T-helper 17 cell (primary cell): ENCODE measurements at regions not wholly inside any gene's neighbourhood (a gene's known extent, or its start where the extent isn't known, plus 50 kb on each side); places are given as distances from the start of the nearest gene placed in this dataset.
"Not testable (repeated sequence)": the region's sequence is repeated elsewhere in the genome, so short reads cannot be mapped to it uniquely, and the experiment has no call there.

Experiments used
- ATAC-seq: fragments of 150-1000 bp; cut with Tn5 transposase; 2 replicates; pipeline ENCODE4 v1.10.0; 2021; ENCODE audit warnings: mild to moderate bottlenecking, moderate library complexity
- DNase-seq, 3 donors: peaks; one replicate each; pipeline versions ENCODE4 v3.0.0 to v3.0.0-alpha.2; 2020 to 2021
- H3K9me3 ChIP-seq: one replicate; pipeline ENCODE4 v1.7.0; 2013; ENCODE audit warnings: low read length, mild to moderate bottlenecking; ENCODE audit not compliant: control insufficient read depth, poor library complexity, severe bottlenecking
- H3K27ac Mint-ChIP-seq: one replicate; pipeline ENCODE4 v1.8.0; 2022; ENCODE audit warnings: mild to moderate bottlenecking, moderate library complexity, mixed read lengths
- H3K27me3 Mint-ChIP-seq: one replicate; pipeline ENCODE4 v1.8.0; 2022; ENCODE audit warnings: mixed read lengths
- H3K36me3 Mint-ChIP-seq: one replicate; pipeline ENCODE4 v1.8.0; 2022; ENCODE audit warnings: low read depth, mixed read lengths
- H3K4me1 Mint-ChIP-seq: one replicate; pipeline ENCODE4 v1.8.0; 2022; ENCODE audit warnings: mild to moderate bottlenecking, mixed read lengths
- H3K4me3 Mint-ChIP-seq: one replicate; pipeline ENCODE4 v1.8.0; 2022; ENCODE audit warnings: mild to moderate bottlenecking, moderate library complexity, mixed read lengths

GRCh38 chr5:143539742-143540141 is 136.3 kb upstream of the NR3C1 start:
- ATAC-seq: no peak
- Mint-ChIP-seq H3K36me3 (no peaks in the 10 kb centered on the region), H3K4me3 (no peak overlapping the region), H3K4me1 (peaks cover 6% of the 10 kb centered on the region), H3K27me3 (no peaks in the 10 kb centered on the region), H3K27ac (no peak overlapping the region)
- no peak for DNase-seq
- H3K9me3 ChIP-seq: no peaks in the 10 kb centered on the region

- no peaks in the 10 kb centered on the region for H3K9me3 ChIP-seq
- DNase-seq: no peak
- no peaks in the 10 kb centered on the region for H3K36me3 Mint-ChIP-seq
- no peak for ATAC-seq
- H3K27me3 Mint-ChIP-seq: peaks cover 4% of the 10 kb centered on the region
- no peak overlapping the region for H3K27ac Mint-ChIP-seq
- no peak overlapping the region for H3K4me3 Mint-ChIP-seq
- peaks cover under 1% of the 10 kb centered on the region for H3K4me1 Mint-ChIP-seq
These were observed 133.6 kb upstream of the NR3C1 start for GRCh38 chr5:143537056-143537455.

GRCh38 chr5:143536364-143536763 is 132.9 kb upstream of the NR3C1 start:
- ATAC-seq (no peak), DNase-seq (no peak)
- Mint-ChIP-seq H3K4me3 (no peak overlapping the region), H3K27ac (no peak overlapping the region), H3K4me1 (no peaks in the 10 kb centered on the region), H3K36me3 (no peaks in the 10 kb centered on the region), H3K27me3 (peaks cover 4% of the 10 kb centered on the region)
- H3K9me3 ChIP-seq: no peaks in the 10 kb centered on the region

- Mint-ChIP-seq H3K4me3 (no peak overlapping the region), H3K4me1 (no peaks in the 10 kb centered on the region), H3K36me3 (no peaks in the 10 kb centered on the region), H3K27ac (no peak overlapping the region), H3K27me3 (peaks cover 4% of the 10 kb centered on the region)
- DNase-seq: no peak
- ATAC-seq: no peak
- H3K9me3 ChIP-seq: no peaks in the 10 kb centered on the region
These were observed 131.3 kb upstream of the NR3C1 start for GRCh38 chr5:143534761-143535154.

GRCh38 chr5:143533978-143534760 is 130.7 kb upstream of the NR3C1 start:
- H3K36me3 Mint-ChIP-seq: no peaks in the 10 kb centered on the region
- peaks cover 4% of the 10 kb centered on the region for H3K27me3 Mint-ChIP-seq
- no peak for DNase-seq
- no peaks in the 10 kb centered on the region for H3K4me1 Mint-ChIP-seq
- H3K27ac Mint-ChIP-seq: no peak overlapping the region
- H3K9me3 ChIP-seq: no peaks in the 10 kb centered on the region
- no peak for ATAC-seq
- no peak overlapping the region for H3K4me3 Mint-ChIP-seq

GRCh38 chr5:143533475-143533874 is 130.0 kb upstream of the NR3C1 start:
- H3K4me3 Mint-ChIP-seq: no peak overlapping the region
- ATAC-seq (no peak), DNase-seq (no peak)
- H3K27ac Mint-ChIP-seq: no peak overlapping the region
- H3K27me3 Mint-ChIP-seq: peaks cover 4% of the 10 kb centered on the region
- no peaks in the 10 kb centered on the region for H3K36me3 Mint-ChIP-seq
- no peaks in the 10 kb centered on the region for H3K4me1 Mint-ChIP-seq
- no peaks in the 10 kb centered on the region for H3K9me3 ChIP-seq

- DNase-seq: no peak
- no peak for ATAC-seq
- no peaks in the 10 kb centered on the region for H3K9me3 ChIP-seq
- no peaks in the 10 kb centered on the region for H3K4me1 Mint-ChIP-seq
- H3K27ac Mint-ChIP-seq: no peak overlapping the region
- peaks cover 8% of the 10 kb centered on the region for H3K27me3 Mint-ChIP-seq
- H3K4me3 Mint-ChIP-seq: no peak overlapping the region
- H3K36me3 Mint-ChIP-seq: no peaks in the 10 kb centered on the region
These were observed 124.3 kb upstream of the NR3C1 start for GRCh38 chr5:143527808-143528207.

GRCh38 chr5:143525176-143525575 is 121.7 kb upstream of the NR3C1 start:
- Mint-ChIP-seq H3K4me3 (no peak overlapping the region), H3K36me3 (no peaks in the 10 kb centered on the region), H3K27ac (no peak overlapping the region), H3K4me1 (no peaks in the 10 kb centered on the region), H3K27me3 (peaks cover 8% of the 10 kb centered on the region)
- no peak for DNase-seq
- no peak for ATAC-seq
- no peaks in the 10 kb centered on the region for H3K9me3 ChIP-seq

- H3K27me3 Mint-ChIP-seq: peaks cover 8% of the 10 kb centered on the region
- no peaks in the 10 kb centered on the region for H3K36me3 Mint-ChIP-seq
- H3K4me1 Mint-ChIP-seq: no peaks in the 10 kb centered on the region
- DNase-seq (no peak), ATAC-seq (no peak)
- no peak overlapping the region for H3K4me3 Mint-ChIP-seq
- no peak overlapping the region for H3K27ac Mint-ChIP-seq
- H3K9me3 ChIP-seq: no peaks in the 10 kb centered on the region
These were observed 121.0 kb upstream of the NR3C1 start for GRCh38 chr5:143524338-143524945.

- ATAC-seq (no peak), DNase-seq (no peak)
- H3K9me3 ChIP-seq: no peaks in the 10 kb centered on the region
- Mint-ChIP-seq H3K27ac (no peak overlapping the region), H3K36me3 (no peaks in the 10 kb centered on the region), H3K4me1 (no peaks in the 10 kb centered on the region), H3K4me3 (no peak overlapping the region), H3K27me3 (peaks cover 8% of the 10 kb centered on the region)
These were observed 118.4 kb upstream of the NR3C1 start for GRCh38 chr5:143521846-143522400.

- H3K27me3 Mint-ChIP-seq: peaks cover 8% of the 10 kb centered on the region
- H3K4me1 Mint-ChIP-seq: no peaks in the 10 kb centered on the region
- H3K4me3 Mint-ChIP-seq: no peak overlapping the region
- H3K36me3 Mint-ChIP-seq: no peaks in the 10 kb centered on the region
- no peaks in the 10 kb centered on the region for H3K9me3 ChIP-seq
- H3K27ac Mint-ChIP-seq: no peak overlapping the region
- DNase-seq: no peak
- no peak for ATAC-seq
These were observed 117.7 kb upstream of the NR3C1 start for GRCh38 chr5:143521141-143521540.

- H3K36me3 Mint-ChIP-seq, H3K4me3 Mint-ChIP-seq, H3K9me3 ChIP-seq, ATAC-seq, H3K27me3 Mint-ChIP-seq, H3K27ac Mint-ChIP-seq, H3K4me1 Mint-ChIP-seq, DNase-seq: not testable (repeated sequence)
These were observed 115.7 kb upstream of the NR3C1 start for GRCh38 chr5:143519215-143519614.

GRCh38 chr5:143517824-143518223 is 114.3 kb upstream of the NR3C1 start:
- not testable (repeated sequence) for DNase-seq, H3K36me3 Mint-ChIP-seq, H3K4me3 Mint-ChIP-seq, H3K27ac Mint-ChIP-seq, H3K9me3 ChIP-seq, H3K4me1 Mint-ChIP-seq, ATAC-seq, H3K27me3 Mint-ChIP-seq

GRCh38 chr5:143516249-143516648 is 112.8 kb upstream of the NR3C1 start:
- DNase-seq: no peak
- H3K36me3 Mint-ChIP-seq: no peaks in the 10 kb centered on the region
- no peak overlapping the region for H3K27ac Mint-ChIP-seq
- H3K27me3 Mint-ChIP-seq: no peaks in the 10 kb centered on the region
- H3K4me3 Mint-ChIP-seq: no peak overlapping the region
- H3K4me1 Mint-ChIP-seq: no peaks in the 10 kb centered on the region
- no peak for ATAC-seq
- H3K9me3 ChIP-seq: no peaks in the 10 kb centered on the region
